GM18867 (cell line): ENCODE measurements at regions not wholly inside any gene's neighbourhood (a gene's known extent, or its start where the extent isn't known, plus 50 kb on each side); places are given as distances from the start of the nearest gene placed in this dataset.

Experiments
- ATAC-seq: cut with Tn5 transposase; IDR thresholded peaks from one replicate; pipeline ENCODE4 v1.9.1; 2021; ENCODE audit warnings: mild to moderate bottlenecking, moderate library complexity; ENCODE audit not compliant: unreplicated experiment

DNA sequence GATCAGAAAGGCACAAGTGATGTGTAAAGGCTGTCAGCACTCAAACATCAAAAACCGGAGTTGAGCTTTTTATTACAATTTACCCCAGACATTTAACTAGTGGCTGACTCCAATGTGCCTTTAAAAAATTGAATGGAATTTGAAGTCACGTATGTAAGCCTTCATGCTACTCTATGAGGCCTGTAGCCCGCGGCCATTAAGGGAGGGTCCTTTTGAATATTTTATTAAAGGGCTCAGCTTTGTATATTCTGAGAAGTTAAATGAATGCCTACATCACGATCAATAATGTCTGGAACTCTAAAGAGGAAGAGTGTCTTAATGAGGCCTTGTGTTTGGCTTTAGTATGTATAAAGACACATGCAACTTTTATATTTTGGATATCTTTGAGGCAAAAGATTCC lies 916.6 kb upstream of the CELF2 start:
- ATAC-seq = no peak

DNA sequence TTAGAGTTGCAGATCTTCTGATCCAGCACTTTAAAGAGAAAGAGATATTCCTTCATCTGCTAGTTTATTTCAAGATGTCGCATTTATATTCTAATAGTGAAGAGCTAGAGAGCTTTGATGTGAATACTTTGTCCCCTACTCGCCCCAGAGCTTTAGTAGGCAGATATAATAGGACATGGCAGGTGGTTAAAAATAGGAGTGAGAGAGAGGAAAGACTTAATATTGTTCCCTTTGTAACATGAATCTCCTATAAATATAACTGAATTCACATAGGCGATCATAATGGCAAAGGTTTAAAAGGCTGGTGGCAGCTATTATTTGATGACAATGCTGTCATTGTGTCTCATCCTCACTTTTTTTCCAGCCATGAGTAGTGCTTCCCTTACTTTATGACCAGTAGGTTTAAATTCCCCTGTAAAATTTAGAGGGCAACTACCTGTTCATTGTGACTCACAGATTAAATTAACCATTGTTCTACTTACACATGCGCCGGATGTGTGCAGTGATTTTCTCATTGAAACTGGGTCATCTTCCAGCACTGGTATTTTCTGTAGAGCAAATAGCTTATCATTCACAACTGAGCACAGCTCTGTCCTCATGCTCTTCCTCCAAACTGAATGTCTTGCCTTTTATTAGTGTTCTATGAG lies 906.7 kb upstream of the CELF2 start:
- ATAC-seq = no peak

DNA sequence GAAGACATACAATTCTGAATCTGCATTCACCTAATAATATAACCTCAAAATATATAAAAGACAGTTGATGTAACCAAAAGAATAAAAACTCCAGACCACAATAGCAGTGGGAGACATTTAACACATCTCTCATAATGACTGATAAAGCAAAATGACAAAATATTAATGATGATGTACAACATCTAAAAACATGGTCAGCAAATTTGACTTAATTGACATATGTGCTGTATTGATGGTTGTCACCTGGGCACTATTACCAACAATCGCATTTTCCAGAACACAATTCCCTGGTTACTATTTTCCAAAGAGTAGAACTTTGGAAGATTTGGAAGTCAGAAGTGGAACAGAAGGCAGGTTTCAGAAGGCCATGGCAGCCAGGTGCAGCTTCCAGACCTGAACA lies 899.5 kb upstream of the CELF2 start:
- no peak for ATAC-seq

DNA sequence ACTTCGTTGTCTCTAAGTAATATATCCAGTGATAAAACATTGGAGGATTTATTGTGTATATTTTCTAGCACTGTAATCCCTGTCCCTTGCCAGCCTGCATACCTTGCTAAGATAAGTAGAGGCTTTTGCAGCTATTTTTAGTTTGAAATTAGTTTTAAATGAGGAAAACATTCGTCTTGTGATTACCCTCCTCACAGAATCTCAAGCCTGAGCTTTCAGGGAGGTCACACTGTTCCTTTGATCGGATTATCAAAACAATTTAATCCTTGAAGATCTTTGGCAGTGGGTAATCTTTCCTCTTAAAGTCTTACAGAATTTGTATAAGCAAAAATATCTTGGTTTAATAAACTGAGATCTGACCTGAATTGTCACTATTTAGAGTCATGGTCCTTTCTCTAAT lies 897.0 kb upstream of the CELF2 start:
- ATAC-seq = no peak

DNA sequence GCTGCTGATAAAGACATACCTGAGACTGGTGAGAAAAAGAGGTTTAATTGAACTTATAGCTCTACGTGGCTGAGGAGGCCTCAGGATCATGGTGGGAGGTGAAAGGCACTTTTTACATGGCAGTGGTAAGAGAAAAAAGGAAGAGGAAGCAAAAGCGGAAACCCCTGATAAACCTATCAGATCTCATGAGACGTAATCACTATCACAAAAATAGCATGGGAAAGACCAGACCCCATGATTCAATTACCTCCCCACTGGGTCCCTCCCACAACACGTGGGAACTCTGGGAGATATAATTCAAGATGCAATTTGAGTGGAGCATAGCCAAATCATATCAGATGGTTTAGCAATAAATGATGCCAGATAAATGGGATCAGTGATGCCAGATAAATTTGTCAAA lies 892.0 kb upstream of the CELF2 start:
- no peak for ATAC-seq

DNA sequence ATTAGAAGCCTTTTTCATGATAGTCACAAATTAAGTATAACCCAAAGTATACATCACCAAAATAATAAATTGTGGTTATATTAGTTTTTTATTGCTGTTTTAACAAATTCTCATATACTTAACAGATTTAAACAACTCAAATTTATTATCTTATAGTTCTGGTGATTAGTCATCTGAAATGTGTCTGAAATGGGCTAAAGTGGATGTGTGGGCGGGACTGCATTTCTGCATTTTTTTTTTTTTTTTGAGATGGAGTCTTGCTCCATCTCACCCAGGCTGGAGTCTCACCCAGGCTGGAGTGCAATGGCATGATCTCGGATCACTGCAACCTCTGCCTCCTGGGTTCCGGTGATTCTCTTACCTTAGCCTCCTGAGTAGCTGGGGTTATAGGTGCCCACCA lies 891.5 kb upstream of the CELF2 start:
- ATAC-seq = no peak

DNA sequence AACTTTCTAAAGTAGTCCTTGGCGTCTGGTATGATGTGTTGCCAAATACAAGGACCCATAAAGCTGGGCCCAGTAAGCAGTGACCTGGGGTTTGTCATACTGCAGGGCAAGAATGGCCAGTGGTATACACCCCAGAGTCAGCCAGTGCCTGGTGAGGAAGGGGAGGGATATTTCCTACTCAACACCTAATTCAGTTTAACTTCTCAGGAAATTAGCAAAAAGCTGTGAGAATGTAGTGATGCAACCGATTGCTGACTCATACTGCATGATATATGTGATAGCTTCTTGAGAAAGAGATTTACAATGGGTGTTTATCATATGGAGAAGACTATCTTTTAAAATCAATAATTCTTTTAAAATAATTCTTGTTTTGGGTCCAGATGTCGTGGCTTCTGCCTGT lies 889.3 kb upstream of the CELF2 start:
- no peak for ATAC-seq

DNA sequence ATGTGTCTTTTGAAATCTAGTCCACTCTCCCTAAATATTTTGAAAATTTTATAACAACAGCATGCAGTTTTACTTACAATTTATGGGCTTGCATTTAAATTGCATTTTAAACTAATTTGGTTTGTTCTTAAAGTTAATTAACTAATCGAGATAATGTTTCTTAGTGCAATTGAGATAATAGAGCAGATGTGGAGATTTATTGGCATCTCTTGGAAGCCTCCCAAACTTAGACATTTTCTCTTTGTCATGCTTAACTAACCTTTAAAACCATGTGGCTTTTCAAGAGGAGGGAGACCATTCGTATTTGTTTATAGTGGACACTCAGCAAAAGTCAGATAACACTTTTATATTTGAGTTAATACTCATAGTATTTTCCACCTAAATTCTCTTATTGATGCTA lies 887.0 kb upstream of the CELF2 start:
- no peak for ATAC-seq

DNA sequence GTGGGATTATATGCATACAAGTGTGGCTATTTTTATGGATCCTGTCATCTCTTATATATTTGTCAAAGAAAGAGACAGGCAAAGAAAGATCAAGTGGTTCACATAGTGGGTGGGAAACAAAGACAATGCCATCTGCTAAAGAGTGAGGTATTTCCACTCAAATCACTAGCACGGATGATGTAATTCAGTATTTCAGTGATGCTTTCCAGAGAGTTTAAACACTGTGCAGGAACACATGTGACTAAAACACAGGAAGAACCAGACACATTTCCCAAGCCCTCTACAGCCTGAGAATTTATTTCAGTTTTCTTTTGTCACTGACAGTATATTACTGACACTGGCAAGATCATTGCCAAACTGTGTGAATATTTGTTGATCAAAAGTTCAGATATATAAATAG lies 885.7 kb upstream of the CELF2 start:
- ATAC-seq = no peak

DNA sequence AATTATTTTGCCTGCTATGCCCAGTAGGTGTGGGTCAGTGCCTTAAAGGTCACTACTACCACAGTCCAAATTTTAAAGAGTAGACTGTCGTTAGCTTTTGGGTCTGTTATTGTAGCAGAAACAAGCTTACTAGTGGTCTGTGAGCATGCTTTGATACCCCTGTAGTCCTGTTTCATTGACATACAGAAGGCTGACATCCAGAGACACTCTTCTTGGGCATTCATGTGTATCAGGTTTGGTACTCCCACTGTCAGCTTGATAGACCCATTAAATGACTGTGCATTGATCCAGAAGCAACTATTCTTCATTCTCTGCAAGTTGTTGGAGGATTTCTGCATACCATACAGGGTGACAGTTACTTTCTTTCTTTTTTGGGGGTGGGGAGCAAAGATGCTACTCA lies 884.4 kb upstream of the CELF2 start:
- ATAC-seq = no peak

DNA sequence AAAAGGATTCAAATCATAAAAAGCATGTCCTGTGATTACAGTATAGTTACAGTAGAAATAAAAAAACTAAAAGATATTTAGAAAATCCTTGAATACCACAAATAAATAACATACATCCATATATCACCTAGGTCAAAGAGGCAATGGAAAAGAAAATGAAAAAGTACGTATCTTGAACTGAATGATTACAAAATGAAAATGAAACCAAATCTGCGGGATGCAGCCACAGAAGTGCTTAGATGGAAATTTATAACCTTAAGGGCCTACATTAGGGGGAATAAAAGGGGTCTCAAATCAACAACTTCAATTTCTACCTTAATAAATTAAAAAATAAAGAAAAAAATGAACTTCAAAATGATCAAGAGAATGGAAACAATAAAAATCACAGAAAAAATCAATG lies 879.0 kb upstream of the CELF2 start:
- ATAC-seq = no peak

DNA sequence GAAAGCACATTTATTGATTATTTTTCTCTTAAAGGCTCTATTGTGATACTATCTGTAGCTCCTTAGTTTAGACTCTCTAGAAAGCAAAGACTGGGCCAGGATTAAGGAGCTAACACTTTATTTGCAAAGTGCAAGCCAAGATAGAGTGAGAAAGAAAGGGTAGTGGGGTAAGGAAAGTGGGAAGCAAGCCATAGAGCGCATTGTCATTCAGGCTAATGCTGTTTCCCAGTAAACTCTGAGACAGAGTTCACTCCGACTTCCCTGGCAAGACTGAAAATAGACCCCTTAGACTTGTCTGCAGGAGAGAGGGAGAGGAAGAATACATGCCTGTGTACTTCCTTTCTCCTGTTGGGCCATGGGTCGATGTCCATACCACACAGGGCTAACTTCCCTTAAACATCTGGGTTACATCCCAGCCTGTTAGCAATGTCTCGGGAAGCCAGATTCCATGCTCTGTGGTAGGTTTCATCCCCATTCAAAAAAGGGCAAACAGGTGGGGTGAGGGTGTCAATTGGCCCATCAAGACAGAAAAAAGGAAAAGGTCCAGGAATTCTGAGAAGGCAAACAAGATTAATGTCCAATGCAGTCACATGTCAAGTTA lies 875.8 kb upstream of the CELF2 start:
- no peak for ATAC-seq

DNA sequence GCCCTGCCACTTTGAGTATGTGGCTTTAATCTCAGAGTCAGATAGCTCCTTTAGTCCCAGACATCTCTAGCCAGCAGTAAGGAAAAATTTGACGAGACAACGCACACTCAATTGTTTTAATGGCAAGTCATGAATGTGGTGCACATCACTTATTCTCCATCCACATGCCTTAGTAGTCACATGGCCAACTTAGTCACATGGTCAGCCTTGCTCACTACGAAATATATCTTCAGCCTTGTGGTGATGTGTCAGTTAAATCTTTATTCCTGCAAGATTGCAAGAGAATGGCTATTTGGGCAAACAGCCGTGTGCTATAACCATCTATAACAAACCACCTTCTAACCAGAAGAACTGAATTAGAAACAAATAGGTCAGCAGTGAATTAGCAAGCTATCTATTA lies 871.1 kb upstream of the CELF2 start:
- no peak for ATAC-seq

DNA sequence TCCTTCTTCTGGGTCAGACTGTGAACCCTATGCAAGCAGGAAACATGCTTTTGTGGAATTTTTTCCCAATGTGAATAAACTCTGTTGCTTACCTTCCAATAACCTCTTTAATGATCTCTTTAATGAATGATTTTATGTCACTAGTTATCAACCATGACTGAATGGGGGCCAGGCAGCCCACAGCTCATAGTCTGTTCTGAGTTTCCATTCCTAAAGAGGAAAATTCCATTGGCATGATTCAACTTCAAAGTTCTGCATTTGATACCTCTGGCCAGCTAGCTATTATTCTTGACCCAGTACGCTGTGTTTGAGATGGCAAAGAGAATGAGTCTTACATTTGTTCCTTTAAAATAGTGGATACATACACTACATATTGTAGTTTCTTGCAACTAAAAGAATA lies 867.8 kb upstream of the CELF2 start:
- ATAC-seq = no peak

DNA sequence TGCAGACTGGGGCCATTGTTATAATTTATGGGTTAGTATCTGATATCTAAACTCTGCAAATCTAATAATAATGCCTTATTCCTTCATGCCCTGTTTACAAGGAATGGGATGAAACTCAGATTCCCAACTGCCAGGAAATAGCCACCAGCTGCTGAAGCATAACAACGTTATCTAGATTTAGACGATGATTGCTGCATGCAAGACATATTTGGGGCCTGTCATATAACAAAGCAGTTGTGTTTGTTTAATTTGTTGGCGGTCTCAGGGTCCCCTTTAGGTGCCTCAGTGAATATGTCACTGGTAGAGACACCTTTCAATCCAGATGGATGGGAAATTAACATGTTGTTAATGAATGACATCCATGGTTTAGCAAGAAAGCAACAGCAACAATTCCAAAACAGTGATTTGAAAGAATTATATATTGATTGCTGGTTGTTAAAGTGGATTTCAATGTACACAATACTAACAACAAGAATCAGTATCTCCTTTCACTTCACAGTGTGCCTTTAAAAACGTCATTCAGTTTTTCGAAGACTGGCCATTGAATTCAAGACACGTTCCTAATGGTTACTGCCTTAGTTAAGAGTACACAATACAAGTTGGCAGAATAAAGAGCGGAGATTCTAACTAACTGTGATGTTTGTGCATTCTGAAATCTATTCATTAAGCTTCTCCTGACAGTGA lies 860.6 kb upstream of the CELF2 start:
- no peak for ATAC-seq

DNA sequence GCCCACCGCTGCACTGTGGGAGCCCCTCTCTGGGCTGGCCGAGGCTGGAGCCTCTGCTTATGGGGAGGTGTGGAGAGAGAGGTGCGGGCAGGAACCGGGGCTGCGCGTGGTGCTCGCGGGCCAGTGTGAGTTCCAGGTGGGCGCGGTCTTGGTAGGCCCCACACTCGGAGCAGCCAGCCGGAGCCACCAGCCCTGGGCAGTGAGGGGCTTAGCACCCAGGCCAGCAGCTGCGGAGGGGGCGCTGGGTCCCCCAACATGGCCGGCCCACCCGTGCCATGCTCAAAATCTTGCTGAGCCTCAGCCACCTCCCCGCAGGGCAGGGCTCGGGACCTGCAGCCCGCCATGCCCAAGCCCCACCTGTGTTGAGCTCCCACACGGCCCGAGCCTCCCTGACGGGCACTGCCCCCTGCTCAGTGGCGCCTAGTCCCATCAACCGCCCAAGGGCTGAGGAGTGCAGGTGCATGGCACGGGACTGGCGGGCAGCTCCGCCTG lies 856.8 kb upstream of the CELF2 start:
- no peak for ATAC-seq

DNA sequence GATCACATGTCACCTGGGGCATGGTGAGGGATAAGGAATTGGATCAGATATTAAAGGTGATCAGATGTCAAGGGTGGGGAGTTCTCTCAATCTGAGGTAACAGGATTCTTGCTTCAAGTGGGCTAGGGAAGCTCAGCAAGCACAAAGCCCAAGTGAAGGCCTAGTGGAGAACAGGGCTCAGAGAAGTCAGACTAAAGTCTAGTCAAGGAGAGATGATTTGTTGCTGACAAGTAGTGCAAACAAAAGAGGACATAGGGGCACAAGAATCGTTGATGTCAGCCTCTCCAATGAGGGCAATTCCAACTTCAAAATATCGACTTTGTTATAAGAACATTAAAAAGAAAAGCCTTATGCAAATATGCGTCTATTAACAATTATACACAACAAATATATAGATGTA lies 852.8 kb upstream of the CELF2 start:
- no peak for ATAC-seq

DNA sequence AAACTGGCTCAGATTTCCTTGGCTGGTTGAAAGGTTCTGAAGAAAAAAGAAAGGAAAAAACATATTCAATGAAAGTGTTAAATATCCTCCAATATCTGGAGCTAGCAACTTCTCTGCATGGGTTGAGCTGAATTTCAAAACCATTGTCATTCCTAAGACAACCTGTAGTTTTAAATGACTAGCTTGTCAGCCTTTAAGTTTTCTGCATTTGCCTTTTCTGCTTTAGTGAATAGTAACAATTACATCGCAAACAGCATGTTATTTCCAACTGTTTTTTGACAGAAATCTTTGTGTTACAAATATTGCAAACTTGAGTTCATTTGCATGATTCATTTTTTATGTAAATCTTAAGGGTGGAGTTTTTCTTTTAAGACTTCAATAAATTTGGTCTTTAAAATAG lies 852.3 kb upstream of the CELF2 start:
- no peak for ATAC-seq

DNA sequence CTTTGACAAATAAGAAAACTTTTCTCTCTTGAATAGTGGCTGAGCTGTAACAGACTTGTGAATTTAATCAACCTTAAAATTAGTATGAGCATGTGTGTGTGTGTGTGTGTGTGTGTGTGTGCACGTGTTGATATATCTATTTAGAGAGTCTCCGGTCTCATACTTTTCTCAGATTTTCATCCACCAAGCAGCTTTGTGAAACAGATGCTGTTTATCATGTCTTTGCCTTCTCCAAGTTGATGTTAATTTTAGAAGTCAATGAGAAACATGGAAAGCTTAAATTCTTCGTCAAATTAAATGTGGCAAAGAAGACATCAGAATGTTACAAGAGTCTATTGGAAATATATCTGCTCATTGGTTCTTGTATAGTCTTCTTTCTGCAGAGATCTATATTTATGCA lies 839.2 kb upstream of the CELF2 start:
- no peak for ATAC-seq

DNA sequence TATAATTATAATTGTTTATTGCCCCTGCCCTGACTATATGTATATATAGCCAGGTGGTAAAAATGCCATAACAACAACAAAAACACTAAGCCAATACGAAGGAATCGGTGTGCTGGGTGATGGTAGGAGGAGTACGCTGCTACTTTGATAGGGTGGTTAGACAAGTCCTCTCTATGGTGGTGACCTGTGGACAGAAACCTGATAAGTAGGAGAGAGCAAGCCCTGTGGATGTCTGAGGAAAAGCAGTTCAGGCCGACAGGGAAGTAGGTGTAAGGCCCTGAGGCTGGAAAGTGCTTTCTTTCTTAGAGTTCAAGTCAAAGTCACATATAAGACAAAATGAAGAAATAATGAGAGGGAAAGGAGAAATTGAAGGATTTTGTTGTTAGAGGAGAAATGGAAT lies 823.8 kb upstream of the CELF2 start:
- ATAC-seq = no peak

DNA sequence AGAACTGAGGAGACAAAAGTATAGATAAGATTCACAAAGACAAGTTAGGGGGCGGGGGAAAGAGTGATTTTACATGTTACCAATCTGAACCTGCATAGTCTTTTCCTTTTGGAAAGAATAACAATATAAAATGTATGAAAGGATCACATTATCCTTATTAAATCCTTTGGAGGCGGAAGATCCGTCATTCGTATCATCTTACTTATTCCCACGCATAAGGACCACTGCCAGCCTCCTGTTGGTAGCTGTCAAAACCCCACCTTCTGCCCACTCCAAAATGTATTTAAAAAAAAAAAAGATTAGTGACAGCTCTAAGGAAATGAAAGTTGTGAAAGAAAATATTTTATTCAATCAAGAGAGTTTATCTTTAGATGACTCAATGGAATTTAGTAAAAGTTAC lies 821.0 kb upstream of the CELF2 start:
- ATAC-seq = no peak

DNA sequence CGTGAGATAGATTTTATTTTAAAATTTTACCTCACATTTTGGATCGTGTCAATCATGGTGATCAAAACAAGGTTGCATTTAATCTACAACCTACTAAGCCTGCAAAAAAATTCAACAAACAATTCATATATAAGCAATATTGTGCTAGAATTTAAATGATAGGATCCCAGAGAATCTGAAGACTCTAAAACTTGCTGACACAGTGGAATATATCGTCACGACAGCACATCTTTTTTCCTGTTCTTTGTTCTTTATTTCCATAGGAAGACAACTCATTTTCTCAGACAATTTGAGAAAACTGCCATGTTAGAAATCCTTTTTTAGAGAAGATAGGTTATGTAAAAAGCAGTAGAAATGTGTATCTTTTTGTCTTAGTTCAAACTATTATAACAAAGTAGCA lies 820.2 kb upstream of the CELF2 start:
- ATAC-seq = no peak

DNA sequence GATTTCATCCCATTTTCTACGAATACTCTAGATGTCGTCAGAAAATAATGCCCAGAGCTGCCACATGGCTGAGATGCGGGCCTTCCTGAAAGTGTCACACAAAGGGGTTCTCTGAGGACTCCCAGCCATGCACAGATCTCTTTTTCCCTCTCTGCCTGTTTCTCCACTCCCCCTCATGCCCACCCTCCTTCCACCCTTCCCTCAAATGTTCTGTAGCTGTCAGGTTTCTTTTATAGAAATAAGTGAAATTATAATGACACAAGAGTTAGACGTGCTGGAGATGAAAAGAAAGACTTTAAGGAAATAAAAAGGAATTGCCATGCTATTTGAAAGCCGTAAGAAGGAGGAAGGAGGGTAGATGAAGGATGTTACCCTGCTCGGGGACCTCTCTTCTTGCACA lies 819.3 kb upstream of the CELF2 start:
- ATAC-seq = no peak
